SK-N-SH (cell line): ENCODE measurements at regions not wholly inside any gene's neighbourhood (a gene's known extent, or its start where the extent isn't known, plus 50 kb on each side); places are given as distances from the start of the nearest gene placed in this dataset.

ENCODE experiments used
- EZH2phosphoT487 ChIP-seq: fragments of 200-600 bp; sonication (generic); IDR thresholded peaks from 2 replicates; pipeline ENCODE4 v1.6.1; 2017; ENCODE audit warnings: low read depth, mixed run types, mild to moderate bottlenecking, antibody characterized with exemption, moderate library complexity, borderline replicate concordance
- GABPA ChIP-seq: IDR thresholded peaks from 2 replicates; pipeline ENCODE4 v1.4.0; 2012; ENCODE audit warnings: low read depth, mild to moderate bottlenecking
- JUND ChIP-seq: IDR thresholded peaks from 2 replicates; pipeline ENCODE4 v1.4.0; 2012
- MAX ChIP-seq: IDR thresholded peaks from 2 replicates; pipeline ENCODE4 v1.4.0; 2012; ENCODE audit warnings: low read depth
- TF ChIP-seq, protein P1 (sequence below): fragments of 200-600 bp; sonication (generic); IDR thresholded peaks from 2 replicates; pipeline ENCODE4 v1.6.1; 2017; ENCODE audit warnings: antibody characterized with exemption, mild to moderate bottlenecking, moderate library complexity
- TF ChIP-seq, protein P2 (sequence below): IDR thresholded peaks from 2 replicates; pipeline ENCODE4; 2012

DNA sequence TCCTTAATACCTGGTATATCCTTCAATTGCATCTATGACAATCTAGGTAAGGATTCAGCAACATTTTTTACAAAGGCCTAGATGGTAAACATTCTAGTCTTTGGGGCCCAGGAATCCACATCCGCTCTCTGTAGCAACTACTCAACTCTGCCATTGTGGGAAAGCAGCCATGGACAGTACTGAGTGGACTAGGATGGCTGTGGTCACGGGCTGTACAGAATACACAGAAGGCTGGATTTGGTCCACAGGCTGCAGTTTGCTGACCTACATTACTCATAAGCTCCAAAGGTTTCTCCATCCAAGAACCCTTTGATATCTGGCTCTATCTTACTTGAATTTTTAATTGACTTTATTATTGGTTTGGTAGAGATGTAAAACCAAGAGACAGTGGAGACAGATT lies 418.3 kb upstream of the LRRTM1 start:
- TF ChIP-seq, protein P1, sequence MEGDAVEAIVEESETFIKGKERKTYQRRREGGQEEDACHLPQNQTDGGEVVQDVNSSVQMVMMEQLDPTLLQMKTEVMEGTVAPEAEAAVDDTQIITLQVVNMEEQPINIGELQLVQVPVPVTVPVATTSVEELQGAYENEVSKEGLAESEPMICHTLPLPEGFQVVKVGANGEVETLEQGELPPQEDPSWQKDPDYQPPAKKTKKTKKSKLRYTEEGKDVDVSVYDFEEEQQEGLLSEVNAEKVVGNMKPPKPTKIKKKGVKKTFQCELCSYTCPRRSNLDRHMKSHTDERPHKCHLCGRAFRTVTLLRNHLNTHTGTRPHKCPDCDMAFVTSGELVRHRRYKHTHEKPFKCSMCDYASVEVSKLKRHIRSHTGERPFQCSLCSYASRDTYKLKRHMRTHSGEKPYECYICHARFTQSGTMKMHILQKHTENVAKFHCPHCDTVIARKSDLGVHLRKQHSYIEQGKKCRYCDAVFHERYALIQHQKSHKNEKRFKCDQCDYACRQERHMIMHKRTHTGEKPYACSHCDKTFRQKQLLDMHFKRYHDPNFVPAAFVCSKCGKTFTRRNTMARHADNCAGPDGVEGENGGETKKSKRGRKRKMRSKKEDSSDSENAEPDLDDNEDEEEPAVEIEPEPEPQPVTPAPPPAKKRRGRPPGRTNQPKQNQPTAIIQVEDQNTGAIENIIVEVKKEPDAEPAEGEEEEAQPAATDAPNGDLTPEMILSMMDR = no peak
- TF ChIP-seq GABPA = no peak
- no peak for TF ChIP-seq EZH2phosphoT487
- TF ChIP-seq, protein P2, sequence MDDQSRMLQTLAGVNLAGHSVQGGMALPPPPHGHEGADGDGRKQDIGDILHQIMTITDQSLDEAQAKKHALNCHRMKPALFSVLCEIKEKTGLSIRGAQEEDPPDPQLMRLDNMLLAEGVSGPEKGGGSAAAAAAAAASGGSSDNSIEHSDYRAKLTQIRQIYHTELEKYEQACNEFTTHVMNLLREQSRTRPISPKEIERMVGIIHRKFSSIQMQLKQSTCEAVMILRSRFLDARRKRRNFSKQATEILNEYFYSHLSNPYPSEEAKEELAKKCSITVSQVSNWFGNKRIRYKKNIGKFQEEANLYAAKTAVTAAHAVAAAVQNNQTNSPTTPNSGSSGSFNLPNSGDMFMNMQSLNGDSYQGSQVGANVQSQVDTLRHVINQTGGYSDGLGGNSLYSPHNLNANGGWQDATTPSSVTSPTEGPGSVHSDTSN = no peak
- no peak for TF ChIP-seq MAX
- no peak for TF ChIP-seq JUND
